GM12891 (cell line): ENCODE measurements at regions not wholly inside any gene's neighbourhood (a gene's known extent, or its start where the extent isn't known, plus 50 kb on each side); places are given as distances from the start of the nearest gene placed in this dataset.

Experiments used
- POLR2AphosphoS5 ChIP-seq: IDR thresholded peaks from 2 replicates; pipeline ENCODE4 v1.6.1; 2011; ENCODE audit warnings: low read depth, low read length, control low read depth
- TAF1 ChIP-seq: IDR thresholded peaks from 2 replicates; pipeline ENCODE4 v1.6.1; 2011; ENCODE audit warnings: low read depth, low read length, control low read depth

DNA sequence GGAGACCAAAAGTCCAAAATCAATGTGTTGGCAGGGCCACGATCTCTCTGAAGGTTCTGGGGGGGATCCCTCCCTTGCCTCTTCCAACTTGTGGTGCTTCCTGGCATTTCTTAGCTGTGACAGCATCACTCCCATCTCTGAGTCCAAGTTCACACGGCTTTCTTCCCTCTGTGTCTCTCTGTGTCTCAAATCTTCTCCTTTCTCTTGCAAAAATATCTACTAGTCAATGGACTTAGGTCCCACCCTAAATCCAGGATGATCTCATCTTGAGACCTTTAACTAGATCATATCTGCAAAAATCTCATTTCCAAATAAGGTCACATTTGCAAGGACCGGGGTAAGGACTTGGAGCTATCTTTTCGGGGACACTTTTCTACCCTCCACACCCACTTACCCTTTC is 186.1 kb downstream of the HSD17B3 start:
- TF ChIP-seq POLR2AphosphoS5 (no peak), TAF1 (no peak)
